ENCODE measurements at regions not wholly inside any gene's neighbourhood (a gene's known extent, or its start where the extent isn't known, plus 50 kb on each side); places are given as distances from the start of the nearest gene placed in this dataset.
"Not testable (repeated sequence)": the region's sequence is repeated elsewhere in the genome, so short reads cannot be mapped to it uniquely, and the experiment has no call there.

DNA sequence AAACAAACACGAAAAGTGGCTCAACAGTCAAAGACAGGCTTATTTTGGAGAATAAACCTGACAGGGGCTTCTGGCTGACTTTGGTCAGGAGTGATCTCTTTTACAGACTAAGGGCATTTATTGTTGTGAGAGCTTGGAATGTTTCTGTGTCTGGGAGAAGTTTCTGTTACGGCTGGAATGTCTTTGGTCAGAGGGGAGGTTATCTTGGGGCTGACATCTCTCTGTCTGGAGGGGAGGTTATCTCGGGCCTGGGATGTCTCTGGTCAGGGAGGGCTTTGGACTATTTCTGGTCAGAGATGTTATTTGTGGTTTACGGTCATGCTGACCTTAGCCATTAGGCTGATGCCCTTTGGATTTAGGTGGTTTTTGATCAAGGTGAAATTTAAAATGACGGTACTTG, 345.5 kb upstream of the FSIP2 start:
- DNase-seq = no peak

DNA sequence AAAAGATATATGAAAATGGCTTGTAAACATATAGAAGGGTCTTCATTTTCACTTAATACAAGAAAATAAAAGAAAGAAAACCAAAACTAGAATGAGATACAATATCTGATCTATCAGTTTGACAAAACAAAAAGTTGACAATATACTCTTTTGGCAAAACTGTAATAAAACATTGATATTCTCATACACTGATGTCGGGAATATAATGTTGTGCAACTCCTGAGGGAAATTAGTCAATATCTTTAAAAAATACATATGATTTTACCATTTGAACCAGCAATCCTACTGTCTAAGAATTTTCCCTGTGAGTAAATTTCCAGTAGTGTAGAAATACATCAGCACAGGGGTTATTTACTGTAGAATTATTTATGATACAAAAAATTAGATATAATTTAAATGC, 336.1 kb upstream of the FSIP2 start:
- DNase-seq = no peak

DNA sequence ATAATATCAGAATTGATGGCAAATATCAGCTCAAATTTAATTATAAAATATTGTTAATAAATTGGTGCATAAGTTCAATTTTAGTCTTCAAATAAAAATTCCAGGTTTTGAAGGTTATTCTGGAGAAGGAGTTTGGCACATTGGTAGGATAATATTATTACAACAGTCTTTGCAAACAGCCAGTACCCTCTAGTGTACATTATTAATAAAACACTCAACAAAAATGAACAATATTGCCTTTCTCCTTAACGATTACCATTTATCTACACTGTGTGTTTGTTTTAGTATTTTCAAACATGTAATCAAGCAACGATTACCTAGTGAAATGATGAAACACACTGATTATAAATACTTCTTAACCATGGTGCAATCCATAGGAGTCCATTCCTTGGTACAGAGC, 334.0 kb upstream of the FSIP2 start:
- DNase-seq = no peak

DNA sequence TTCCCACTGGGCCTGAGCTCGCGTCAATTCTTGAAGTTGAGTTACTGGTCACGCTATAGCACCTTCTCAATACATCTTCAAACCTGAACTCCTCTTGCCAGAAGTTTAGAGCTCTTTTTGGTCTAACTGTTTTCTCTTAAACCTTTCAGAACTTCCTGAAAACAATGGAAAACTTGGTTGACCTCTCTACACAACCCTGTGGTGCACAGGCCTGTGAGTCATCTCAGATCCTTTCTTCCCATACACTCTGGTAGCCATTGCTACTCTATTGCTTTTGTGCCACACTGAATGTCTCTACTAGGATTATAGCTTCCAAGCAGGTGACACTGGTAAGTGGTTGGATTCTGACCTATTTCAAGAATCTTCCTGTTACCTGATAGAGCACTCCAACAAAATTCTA, 321.5 kb upstream of the FSIP2 start:
- DNase-seq = no peak

DNA sequence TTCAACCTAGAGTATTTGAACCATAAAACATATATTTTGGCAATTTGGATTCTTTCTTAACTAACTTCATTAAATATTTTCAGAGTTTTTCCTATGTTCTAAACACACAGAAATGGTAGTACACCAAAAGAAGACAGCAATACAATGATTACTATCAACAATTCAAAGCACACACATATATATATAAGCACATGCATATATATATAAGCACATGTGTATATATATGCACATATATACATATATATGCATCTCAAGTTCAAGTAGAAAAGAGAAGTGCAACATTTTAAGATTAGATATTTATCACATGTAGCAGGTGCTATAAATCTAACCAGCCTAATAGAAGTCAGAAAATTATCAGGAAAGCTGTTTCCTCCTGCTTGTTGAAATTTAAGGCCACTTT, 320.9 kb upstream of the FSIP2 start:
- no peak for DNase-seq

DNA sequence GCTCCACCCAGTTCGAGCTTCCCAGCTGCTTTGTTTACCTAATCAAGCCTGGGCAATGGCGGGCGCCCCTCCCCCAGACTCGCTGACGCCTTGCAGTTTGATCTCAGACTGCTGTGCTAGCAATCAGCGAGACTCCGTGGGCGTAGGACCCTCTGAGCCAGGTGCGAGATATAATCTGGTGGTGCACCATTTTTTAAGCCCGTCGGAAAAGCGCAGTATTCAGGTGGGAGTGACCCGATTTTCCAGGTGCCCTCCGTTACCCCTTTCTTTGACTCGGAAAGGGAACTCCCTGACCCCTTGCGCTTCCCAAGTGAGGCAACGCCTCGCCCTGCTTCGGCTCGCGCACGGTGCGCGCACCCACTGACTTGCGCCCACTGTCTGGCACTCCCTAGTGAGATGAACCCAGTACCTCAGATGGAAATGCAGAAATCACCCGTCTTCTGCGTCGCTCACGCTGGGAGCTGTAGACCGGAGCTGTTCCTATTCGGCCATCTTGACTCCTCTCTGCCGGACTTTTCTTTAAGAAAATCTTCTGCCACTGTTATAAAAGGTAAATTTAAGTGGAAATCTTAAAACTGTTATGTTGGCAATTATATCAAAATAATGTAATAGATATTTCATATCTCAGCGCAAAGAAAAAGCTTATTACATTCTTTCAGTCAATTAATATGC, 313.5 kb upstream of the FSIP2 start:
- not testable (repeated sequence) for DNase-seq

DNA sequence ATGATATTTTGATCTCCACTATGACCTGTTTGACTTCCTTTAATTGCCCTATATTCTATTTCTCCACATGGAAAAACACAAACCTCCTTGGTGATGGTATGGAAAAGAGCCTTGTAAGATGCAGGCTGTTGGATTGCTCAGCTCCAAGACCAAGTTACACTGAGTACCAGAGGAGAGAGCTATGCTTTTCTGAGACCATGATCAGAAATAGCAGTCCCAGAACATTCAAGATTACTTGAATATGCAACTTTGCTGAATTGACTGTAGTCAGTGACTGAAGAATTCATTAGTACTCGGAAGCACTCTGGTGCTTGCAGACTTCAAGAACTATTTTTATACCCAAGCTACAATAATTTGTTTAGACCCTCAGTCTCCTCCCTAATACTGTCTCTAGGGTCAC, 310.6 kb upstream of the FSIP2 start:
- DNase-seq = no peak

DNA sequence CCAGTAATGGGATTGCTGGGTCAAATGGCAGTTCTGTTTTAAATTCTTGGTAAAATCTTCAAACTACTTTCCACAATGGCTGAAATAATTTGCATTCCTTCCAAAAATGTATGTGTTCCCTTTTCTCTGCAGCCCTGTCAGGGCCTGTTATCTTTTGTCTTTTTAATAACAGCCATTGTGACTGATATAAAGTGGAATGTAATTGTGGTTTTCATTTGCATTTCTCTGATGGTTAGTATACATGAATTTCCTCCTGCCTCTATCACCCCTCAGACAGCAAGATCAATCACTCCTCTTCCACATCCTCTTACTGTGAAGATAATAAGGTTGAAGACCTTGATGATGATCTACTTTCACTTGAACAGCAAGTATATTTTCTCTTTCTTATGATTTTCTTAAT, 304.8 kb upstream of the FSIP2 start:
- DNase-seq = peak; percentile 8

DNA sequence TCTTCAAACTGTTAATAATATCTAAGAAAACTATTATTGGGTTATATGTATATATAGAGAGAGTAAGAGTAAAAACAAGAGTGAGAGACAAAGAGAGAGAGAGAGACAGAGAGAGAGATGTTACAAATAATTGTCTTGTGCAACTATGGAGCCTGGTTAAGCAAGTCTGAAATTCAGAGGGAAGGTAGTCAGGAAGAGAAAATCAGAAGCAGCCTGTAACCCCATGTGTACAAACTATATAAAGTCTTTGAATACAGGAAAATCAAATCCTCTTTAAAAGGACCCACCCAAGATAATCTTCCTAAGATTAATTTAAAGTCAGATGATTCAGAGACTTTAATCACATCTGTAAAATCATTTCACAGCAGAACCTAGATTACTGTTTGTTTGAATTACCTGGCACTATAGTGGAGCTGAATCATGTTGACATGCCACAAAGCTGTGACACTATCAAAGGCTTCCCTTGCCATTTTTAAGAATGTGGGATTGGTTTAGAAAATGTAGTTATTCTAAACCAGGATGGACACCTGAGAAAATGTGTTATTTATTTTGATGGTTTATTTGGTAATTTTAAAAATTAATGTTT, 301.7 kb upstream of the FSIP2 start:
- DNase-seq = no peak

DNA sequence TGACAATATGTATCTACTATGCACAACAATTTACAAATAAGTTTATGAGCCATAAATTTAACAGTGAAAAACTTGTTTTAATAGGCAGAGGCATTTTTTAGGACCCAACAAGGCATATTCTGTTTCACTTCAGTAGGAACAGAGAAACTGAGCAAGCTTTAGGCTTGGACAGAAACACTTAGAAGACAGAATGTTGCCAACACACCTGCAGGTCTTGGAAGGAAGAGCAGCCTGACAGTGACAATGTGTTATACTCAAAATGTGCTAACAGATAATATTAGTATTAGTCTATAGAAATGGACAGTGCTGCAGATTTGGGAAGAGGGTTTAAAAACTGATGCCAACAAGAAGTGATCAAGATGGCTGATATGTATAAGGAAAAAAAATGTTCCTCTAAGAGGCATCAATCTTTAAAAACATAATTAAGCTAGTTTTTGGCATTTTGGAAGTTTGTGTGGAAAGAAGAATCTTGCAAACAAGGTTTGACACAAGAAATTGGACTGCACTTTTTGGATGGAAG, 297.1 kb upstream of the FSIP2 start:
- DNase-seq = no peak

DNA sequence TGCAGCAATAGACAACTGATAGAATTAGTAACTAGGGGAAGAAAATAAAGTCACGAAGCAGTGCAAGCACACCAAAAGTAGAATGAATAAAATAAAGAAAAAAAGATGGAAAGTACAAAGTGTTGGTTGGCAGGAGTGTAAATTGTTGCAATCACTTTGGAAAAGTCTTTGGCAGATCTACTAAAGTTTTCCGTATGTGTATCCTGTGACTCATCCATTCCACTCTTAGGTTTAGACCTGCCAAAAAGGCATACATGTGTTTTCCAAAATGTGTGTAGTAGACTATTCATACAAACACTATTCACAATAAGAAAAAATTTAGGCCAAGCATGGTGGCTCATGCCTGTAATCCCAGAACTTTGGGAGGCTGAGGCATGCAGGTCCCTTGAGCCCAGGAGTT, 282.1 kb upstream of the FSIP2 start:
- DNase-seq = peak; percentile 17

DNA sequence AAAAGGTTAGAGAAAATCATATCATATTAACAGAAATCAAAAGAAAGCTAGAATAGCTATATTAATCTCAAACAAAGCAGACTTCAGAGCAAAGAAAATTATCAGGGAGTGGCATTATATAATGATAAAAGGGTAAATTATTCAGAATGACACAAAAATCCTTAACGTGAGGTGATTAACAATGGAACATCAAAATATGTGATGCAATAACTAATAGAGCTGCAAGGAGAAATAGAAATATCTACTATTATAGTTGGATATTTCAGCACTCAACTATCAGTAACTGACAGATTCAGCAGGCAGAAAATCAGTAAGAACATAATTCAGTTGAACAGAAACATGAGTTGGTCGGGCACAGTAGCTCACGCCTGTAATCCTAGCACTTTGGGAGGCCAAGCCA, 275.1 kb upstream of the FSIP2 start:
- no peak for DNase-seq

DNA sequence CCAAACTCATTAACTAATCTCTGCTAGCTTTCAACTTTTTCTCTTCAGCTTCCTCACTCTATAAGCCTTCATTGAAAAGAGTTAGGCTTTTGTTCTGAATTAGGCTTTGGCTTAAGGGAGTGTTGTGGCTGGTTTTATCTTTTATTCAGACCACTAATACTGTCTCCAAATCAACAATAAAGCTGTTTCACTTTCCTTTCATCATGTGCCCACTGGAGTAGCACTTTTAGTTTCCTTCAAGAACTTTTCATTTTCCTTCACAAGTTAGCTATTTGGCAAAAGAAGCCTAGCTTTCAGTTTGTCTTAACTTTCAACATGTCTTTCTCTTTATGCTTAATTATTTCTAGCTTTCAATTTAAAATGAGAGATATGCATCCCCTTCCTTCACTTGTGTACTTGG, 271.7 kb upstream of the FSIP2 start:
- no peak for DNase-seq

DNA sequence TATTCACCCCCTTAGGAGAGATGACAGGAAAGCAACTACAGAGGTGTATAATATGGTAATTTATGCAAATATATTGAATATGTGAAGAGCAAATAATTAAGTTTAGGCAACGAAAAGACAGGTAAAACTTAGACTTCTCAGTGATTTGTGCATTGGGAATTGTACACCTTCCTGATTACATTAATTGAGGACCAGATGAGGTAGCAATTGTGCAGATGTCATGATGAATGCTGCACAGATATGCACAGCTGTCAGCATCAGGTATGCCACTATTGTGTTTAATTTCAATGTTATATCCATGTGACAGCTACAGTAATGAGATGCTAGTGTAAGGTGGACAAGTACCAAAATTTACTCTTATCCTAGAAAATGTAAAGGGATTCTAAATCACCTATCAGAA, 267.2 kb upstream of the FSIP2 start:
- no peak for DNase-seq

DNA sequence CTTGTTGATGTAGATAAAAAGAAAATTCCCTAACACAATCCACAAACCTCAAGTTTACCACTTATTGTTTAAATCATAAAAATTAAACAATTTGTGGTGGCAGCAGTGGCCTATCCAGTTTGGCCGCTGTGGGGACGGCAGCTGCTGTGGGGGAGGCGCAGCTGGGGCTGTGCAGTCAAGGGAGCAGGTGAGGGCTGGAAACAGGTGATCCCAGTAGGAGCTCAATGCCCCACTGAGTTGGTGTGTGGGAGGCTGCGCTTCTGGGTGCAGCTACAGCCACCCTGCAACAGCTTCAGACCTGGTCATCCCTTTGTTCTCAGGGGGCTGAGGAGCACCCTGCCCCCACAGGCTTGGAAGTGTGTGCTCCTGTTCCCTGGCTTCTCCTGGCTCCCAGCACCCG, 266.0 kb upstream of the FSIP2 start:
- no peak for DNase-seq

DNA sequence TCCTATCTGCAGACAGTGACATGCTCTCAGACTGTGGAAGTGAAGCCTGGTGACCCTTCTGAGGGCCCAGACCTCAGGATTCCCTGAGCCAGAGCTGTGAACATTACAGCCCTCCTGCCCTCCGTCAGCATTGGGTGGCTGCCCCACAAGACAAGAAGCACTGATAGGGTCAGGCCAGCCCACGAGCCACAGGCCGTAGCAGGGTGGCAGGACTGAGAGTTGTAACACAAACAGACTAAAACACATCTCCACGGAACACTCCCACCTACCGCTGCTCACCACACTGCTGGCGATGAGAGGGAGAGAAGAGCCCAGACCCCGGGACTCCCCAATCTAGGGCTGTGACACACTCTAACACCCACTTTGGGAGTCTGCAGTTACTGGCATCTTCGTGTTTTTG, 264.8 kb upstream of the FSIP2 start:
- no peak for DNase-seq

DNA sequence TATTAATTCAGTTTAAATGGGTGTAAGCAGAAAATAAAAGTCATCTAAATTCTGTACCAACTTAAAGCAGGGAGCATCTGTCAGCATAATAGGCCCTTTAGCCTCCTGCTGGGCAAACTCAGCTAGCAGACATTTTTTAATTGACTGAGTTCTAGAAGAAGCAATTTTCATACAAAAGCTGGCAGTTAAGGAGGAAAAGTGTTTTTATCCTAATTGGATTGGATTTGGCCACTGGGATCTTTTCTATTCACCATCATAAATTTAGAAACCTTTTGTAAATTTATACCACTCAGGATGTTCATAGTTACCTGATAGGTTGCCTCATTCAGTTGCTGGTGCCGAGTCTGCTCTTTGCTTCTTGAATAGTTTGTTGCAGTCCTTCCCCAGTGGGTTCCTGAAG, 262.7 kb upstream of the FSIP2 start:
- no peak for DNase-seq

DNA sequence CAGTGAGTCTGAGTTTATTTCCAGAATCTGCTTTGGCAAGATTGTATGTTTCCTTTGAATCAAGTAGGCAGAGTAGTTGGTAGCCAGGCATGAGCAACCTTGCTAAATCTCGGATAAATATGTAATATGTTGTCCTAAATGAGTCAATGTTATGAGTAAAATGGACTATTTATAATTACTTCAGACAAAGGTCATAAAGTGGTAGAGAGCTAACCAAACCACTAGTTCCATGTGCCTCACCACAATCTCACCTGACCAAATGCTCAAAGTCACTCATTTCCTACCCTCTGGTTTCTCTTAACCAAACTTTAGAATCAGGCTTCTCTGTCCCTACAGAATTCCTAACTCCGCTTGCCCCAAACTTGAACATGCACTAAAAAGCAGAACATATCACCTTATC, 261.2 kb upstream of the FSIP2 start:
- no peak for DNase-seq

DNA sequence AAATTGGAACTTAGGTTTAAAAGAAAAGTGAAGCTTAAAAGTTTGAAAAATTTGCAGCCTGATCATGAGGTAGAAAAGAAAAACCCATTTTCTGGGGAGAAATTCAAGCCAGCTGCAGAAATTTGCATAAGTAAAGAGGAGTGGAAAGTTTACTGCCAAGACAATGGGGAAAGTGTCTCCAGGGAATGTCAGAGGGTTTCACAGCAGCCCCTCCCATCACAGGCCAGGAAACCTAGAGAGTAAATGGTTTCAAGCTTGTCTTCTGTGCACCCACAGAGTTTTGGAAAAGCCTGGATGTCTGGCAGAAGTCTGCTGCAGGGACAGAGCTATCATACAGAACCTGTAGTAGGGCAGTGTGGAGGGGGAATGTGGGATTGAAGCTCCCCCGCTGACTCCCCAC, 254.0 kb upstream of the FSIP2 start:
- DNase-seq = no peak

DNA sequence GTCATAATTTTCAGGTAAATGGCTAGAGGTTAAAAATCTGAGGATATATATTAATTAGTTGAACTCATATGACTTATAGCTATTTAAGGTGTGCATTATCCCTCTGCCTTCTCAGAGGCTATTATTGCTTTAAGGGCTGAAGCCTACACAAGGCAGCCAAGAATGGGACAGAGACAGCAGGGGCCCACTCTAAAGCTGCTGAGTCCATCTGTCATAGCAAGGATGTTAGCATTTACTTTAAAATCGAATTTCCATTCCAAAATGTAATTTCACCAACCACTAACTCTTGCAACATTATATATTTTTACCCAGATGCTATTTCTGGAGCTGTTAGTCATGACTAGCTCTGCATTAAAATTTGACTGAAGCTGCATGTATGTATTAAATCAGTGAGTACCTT, 236.3 kb upstream of the FSIP2 start:
- DNase-seq = no peak

DNA sequence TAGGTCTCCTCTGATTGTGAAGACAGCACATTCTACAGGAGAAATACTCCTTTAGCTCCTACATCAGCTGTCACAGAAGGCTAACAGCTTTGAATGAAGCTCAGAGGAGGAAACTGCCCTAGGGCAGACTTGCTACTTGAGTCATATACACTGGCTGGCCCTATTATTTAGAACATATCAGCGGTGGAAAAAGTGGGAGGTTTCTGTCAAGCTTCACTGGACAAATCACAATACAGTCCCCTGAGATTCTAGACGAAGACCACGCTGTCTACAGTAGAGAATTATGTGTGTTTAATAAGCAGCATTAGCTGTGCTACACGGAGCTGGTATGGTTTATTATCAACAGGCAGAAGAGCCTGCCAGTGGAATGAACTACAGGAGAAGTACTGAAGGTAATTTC, 230.9 kb upstream of the FSIP2 start:
- DNase-seq = no peak

DNA sequence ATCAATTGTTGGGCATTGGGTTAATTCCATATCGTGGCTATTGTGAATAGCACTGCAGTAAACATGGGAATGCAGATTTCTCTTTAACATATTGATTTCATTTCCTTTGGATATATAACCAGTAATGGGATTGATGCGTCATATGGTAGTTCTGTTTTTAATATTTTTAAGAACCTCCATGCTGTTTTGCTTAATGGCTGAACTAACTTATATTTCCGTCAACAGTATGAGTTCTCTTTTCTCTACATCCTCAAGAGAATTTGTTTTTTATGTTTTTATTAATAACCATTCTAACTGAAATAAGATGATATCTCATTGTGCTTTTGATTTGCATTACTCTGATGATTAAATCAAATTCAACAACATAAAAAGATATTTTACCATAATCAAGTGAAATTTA, 228.5 kb upstream of the FSIP2 start:
- no peak for DNase-seq

DNA sequence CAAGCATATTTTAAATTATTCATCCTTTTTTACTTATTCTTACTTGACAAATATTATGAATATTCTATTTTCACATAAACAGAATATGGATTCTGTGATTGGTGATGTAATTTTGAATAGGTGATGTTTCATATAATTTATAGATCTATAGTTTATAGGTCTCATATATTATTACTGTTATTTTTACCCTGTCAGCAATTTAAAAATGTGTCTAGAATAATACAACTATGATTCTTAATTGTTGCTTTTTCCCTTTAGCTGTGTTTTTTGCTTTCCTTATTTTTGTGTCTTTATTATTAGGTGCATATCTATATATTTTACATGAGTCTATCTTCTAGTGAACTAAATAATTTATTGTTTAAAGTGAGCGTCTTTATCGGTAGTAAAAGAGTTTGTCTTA, 226.7 kb upstream of the FSIP2 start:
- no peak for DNase-seq

DNA sequence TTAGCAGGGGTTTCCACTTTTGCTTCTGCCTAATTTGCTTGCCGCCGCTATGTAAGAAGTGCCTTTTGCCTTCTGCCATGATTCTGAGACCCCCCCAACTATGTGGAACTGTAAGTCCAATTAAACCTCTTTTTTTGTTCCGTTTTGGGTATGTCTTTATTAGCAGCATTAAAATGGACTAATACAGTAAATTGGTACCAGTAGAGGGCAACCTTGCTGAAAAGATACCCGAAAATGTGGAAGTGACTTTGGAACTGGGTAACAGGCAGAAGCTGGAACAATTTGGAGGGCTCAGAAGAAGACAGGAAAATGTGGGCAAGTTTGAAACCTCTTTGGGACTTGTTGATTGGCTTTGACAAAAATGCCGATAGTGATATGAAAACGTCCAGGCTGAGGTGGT, 216.1 kb upstream of the FSIP2 start:
- DNase-seq = no peak

DNA sequence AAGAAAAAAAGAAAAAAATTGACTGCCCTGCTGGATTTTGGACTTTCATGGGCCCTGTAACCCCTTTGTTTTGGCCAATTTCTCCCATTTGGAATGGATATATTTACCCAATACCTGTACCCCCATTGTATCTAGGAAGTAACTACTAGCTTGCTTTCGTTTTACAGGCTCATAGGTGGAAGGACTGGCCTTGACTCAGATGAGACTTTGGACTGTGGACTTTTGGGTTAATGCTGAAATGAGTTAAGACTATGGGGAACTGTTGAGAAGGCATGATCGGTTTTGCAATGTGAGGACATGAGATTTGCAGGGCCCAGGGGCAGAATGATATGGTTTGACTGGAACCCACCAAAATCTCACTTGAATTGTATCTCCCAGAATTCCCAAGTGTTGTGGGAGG, 214.4 kb upstream of the FSIP2 start:
- DNase-seq = not testable (repeated sequence)
